Superior temporal gyrus (tissue), 1 donor: ENCODE measurements at regions not wholly inside any gene's neighbourhood (a gene's known extent, or its start where the extent isn't known, plus 50 kb on each side); places are given as distances from the start of the nearest gene placed in this dataset.
A peak's percentile ranks its signal among the peaks of the same experiment; 100 is the strongest.
"Not testable (repeated sequence)": the region's sequence is repeated elsewhere in the genome, so short reads cannot be mapped to it uniquely, and the experiment has no call there.

Experiments used
- DNase-seq: peaks from one replicate; pipeline ENCODE4 v3.0.0-alpha.2; 2016; ENCODE audit errors: extremely low spot score

GRCh38 chr3:20556661-20557060 is 370.7 kb upstream of the SGO1 start:
- no peak for DNase-seq

GRCh38 chr3:20552605-20553275 is 366.7 kb upstream of the SGO1 start:
- no peak for DNase-seq

GRCh38 chr3:20547361-20548269 is 361.6 kb upstream of the SGO1 start:
- not testable (repeated sequence) for DNase-seq

DNA sequence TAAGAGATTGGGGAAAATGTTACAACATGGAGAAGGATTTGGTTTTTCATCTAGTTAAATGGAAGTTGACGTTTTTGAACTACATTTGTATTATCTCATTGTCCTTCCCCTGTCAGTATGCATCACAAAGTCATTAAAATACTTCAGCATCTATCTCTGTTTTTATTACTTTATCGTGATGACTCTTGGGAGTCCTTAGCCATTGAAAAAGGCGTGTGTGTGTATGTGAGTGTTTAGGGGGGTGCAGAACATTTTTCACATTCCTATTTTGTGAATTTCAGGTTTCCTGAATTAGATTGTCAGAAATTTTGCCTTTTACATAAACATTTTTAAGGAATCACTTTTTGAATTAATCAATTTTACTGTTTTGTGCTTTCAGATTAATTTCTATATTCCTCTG is 360.6 kb upstream of the SGO1 start:
- DNase-seq = no peak

DNA sequence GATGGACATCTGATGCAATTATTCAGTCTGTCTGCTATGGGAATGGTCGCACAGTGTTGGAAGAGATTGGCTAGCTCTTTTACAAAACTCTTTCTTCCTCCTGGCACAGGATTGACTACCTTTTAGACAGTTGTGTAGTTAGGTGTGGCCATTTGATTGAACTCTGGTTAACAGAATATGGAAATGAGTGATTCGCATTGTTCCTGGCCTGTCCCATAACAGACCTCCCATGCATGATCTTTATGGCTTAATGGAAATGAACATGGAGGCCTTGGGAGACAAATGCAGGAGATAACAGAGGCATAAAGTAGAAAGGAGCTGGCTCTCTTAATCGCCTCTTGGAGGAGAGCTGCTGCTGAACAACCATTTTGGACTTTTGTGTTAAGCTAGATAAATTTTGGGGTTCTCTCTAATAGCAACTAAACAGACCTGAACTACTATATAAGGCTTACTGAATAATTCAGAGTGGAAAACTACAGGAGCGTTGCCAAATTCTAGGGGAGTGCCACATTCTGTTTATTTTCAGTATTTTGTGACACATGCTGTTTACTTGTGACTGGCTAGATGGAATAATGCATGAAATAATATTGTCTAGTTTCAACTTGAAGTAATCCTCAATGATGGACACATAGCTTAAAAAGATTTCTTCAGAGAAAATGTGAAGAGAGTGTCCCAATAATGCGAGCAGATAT is 357.7 kb upstream of the SGO1 start:
- DNase-seq = no peak

GRCh38 chr3:20540066-20540465 is 354.1 kb upstream of the SGO1 start:
- no peak for DNase-seq

DNA sequence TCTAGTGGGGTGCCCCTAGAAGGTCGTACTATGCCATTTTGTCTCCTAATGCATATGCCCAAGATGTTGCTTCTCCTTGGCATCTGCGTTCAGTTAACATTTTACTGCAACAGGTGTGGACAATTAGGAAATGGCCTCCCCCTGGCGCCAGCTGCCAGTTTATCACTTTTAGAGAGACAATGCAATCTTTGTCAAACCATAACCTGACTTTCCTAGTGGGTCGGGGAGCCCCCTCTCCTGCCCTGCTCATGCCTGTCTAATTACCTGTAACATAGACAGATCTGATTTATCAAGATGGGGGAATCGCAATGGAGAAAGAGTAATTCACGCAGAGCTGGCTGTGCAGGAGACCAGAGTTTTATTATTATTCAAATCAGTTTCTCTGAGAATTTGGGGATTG is 353.7 kb upstream of the SGO1 start:
- no peak for DNase-seq

DNA sequence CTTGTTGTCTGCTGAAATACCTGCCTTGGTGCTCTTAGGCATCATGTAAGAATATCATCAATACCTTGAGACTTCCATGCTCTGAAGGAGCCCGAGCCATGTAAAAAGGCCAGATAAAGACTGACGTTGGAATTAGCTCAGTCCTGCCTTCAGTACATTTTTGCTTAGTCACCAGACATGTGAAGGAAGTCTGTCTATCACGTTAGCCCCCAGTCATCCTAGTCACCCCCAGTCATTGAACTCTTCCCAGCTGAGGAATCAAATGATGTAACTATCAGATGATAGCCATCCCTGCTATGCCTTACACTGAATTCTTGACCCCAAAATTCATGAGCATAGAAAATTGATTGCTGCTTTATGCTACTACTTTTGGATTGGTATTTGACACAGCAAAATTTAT is 351.2 kb upstream of the SGO1 start:
- no peak for DNase-seq

DNA sequence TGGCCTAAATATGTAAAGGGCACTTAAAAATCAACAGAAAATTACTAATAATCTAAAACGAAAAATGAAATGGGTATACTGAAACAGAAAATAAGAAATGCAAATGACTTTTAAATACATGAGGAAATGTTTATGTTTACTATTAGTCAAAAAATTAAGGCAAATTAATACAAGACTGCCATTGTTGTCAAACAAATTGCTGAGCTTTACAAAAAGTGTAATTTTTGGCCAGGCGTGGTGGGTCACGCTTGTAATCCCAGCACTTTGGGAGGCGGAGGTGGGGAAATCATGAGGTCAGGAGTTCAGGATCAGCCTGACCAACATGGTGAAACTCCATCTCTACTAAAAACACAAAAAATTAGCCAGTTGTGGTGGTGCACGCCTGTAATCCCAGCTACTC is 343.9 kb upstream of the SGO1 start:
- DNase-seq = no peak

DNA sequence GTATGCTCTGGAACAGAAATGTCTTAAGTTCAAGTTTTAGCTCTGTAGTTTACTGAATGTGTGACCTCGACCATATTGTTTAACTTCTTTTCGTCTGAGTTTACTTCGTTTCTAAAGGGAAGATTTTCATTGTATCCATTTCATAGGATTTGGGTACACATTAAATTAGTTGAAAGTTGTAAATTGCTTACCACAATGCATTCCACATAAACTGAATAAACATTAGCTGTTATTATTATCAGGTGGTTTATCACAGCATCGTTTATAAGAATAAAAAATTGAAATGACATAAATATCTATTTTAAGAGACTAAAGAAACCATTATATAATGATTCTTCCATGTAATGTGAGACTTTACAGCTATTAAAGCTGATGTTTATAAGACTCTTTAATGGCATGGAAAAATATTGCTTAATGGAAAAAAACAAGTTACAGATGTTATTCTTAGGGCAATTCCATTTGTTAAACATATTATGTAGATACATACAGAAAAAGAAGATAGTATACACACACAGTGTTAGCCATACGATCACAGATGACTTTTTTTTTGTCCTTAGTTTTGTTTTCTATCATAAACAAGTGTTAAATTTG is 342.3 kb upstream of the SGO1 start:
- DNase-seq = no peak

GRCh38 chr3:20527368-20527767 is 341.4 kb upstream of the SGO1 start:
- no peak for DNase-seq

- no peak for DNase-seq
These were observed 338.3 kb upstream of the SGO1 start for GRCh38 chr3:20524328-20524727.

GRCh38 chr3:20523293-20523692 is 337.3 kb upstream of the SGO1 start:
- no peak for DNase-seq

- not testable (repeated sequence) for DNase-seq
These were observed 331.3 kb upstream of the SGO1 start for GRCh38 chr3:20517316-20517715.

DNA sequence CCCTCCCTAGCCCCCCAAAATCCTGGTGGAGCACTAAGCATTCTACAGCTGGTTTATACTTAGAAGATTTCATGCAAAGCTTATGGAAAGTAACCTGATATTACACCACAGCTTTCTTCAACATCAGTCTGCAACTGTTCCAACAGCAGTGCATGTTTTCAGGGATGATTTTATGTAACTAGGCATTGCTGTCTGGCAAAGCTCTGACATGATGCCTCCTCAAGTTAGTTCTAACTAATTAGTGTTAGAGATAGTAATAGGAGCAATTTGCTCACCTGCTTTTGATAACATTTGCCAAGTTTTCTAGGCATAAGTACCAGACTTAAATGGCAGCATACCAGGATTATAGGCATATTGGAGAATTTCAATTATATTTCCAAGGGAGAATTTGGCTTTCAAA is 330.3 kb upstream of the SGO1 start:
- DNase-seq = no peak

DNA sequence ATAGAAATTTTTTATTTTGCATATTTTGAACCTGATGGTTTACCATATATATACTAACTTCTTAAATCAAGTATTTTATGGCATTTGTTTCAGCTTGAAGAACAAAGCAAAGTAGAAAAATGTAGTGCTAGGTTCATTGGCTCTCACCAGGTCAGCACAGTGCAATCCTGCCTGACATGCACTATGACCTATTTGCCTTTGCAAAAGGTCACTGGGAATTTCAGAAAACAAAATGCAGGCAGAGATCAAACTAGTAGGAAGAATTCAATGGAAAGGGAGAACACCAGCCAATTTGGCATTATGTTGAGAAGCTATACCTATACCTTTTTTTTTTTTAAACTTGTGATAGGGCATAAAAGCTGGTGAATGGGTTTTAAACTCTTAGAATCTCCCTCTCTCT is 329.8 kb upstream of the SGO1 start:
- no peak for DNase-seq

DNA sequence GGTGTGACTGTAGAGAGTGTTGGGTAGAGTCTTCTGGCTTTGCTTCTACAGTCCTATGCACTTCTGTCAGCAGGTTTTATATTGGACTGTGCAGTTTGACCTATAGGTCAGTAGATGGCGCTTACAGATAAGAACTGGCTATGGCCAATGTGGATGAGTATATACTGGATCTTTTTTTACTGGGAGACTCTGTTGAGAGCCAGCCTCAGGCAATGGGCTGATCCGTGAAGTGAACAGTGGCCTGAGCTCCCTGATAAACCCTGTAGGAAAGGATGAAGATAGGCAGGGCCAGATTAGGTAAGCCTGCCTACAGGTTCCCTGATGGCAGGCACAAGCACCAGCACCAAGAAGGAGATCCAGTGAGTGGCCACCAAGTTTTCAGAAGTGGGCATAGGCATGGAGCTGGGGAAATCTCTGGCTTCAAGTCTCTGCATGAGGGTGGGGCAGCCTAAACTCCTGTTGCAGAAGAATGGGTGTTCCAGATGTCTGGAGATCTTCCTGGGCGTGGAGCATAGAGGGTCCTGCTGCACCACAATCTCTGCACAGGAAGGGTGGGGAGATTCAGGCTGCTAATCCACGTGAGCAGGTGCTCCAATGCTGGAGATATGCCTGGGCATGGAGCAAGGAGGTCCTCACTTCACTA is 326.0 kb upstream of the SGO1 start:
- DNase-seq = peak; percentile 75

GRCh38 chr3:20510396-20510795 is 324.4 kb upstream of the SGO1 start:
- DNase-seq = no peak

DNA sequence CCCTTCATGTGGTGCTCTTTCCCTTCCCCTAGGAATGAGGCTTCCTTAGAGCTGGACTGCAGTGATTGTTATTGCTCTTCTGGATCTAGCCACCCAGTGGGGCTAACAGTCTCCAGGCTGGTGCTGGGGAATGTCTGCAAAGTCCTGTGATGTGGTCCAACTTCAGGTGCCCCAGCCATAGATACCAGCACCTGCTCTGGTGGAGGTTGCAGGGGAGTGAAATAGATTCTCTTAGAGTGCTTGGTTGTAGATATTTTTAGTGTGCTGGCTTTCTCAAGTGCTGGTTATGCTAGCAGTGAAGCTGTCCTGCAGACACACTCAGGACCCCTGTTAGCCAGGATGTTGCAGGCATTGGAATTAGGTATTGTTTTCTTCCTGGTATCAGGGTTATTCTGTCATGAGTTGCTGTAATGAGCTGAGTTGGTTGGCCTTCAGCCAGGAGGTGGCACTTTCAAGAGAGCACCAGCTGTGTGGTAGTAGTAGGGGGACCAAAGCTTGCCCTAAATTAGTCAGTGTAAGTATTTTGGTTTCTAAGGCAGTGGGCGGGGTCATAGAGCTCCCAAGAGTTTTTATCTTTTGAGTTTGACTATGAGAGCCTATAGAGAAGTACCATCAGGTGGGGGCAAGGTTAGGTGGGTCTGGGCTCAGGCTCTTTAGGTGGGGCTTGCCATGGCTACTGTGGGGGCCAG is 317.5 kb upstream of the SGO1 start:
- DNase-seq = no peak

- DNase-seq = no peak
These were observed 305.0 kb upstream of the SGO1 start for GRCh38 chr3:20490996-20491395.

- DNase-seq = no peak
These were observed 302.1 kb upstream of the SGO1 start for GRCh38 chr3:20488151-20488550.
